ACC112 (cell line): ENCODE measurements at regions not wholly inside any gene's neighbourhood (a gene's known extent, or its start where the extent isn't known, plus 50 kb on each side); places are given as distances from the start of the nearest gene placed in this dataset.

Source experiments
- H2AFZ ChIP-seq: fragments of 200-600 bp; sonication (generic); one replicate; pipeline ENCODE4 v1.6.0; 2017; ENCODE audit warnings: antibody characterized with exemption, low read length; ENCODE audit not compliant: unreplicated experiment
- H3K27ac ChIP-seq: fragments of 200-600 bp; sonication (generic); 2 replicates; pipeline ENCODE4 v1.5.1; 2014; ENCODE audit warnings: low read depth, mild to moderate bottlenecking, antibody characterized with exemption, low read length, moderate library complexity
- H3K27me3 ChIP-seq: fragments of 200-600 bp; sonication (generic); 2 replicates; pipeline ENCODE4 v1.6.1; 2014; ENCODE audit warnings: mild to moderate bottlenecking, antibody characterized with exemption, low read length, moderate library complexity, mixed read lengths; ENCODE audit not compliant: insufficient read depth
- H3K36me3 ChIP-seq: fragments of 200-600 bp; sonication (generic); 2 replicates; pipeline ENCODE4 v1.6.1; 2016; ENCODE audit warnings: mild to moderate bottlenecking, antibody characterized with exemption, low read length, moderate library complexity, mixed read lengths; ENCODE audit not compliant: insufficient read depth
- H3K4me1 ChIP-seq: fragments of 200-600 bp; sonication (generic); one replicate; pipeline ENCODE4 v1.6.1; 2016; ENCODE audit warnings: low read length, mixed read lengths; ENCODE audit not compliant: insufficient read depth, unreplicated experiment, control insufficient read depth
- H3K4me3 ChIP-seq: fragments of 200-600 bp; sonication (generic); 2 replicates; pipeline ENCODE4 v1.5.1; 2014; ENCODE audit warnings: mild to moderate bottlenecking, low read depth, low read length
- H3K79me2 ChIP-seq: fragments of 200-600 bp; sonication (generic); one replicate; pipeline ENCODE4 v1.6.0; 2016; ENCODE audit warnings: low read length; ENCODE audit not compliant: control insufficient read depth, unreplicated experiment, insufficient read depth

DNA sequence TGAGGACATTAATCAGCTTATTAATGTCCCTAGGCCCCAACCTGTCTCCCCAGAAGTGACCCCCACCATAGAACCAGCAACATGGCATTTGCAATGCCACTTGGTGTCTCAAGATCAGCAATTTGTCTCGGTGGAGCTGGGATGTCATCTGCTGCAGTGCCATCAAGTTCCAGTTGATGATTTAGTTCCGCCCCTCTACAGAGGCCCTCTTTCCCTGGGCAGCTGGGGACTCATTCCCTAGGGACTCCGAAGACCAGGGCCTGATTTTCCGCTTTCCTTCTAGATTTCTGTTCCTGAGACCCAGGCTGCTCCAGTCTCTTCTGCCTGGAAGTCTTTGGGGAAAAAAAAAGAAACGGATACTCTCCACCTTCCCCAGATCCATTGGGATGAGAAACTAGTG, 122.5 kb upstream of the NANOS1 start:
- Histone ChIP-seq H3K79me2 (no peaks in the 10 kb centered on the region), H3K4me3 (no peak overlapping the region), H3K4me1 (peaks cover 16% of the 10 kb centered on the region), H3K27me3 (no peaks in the 10 kb centered on the region), H3K27ac (no peak overlapping the region), H3K36me3 (no peaks in the 10 kb centered on the region), H2AFZ (no peak overlapping the region)

DNA sequence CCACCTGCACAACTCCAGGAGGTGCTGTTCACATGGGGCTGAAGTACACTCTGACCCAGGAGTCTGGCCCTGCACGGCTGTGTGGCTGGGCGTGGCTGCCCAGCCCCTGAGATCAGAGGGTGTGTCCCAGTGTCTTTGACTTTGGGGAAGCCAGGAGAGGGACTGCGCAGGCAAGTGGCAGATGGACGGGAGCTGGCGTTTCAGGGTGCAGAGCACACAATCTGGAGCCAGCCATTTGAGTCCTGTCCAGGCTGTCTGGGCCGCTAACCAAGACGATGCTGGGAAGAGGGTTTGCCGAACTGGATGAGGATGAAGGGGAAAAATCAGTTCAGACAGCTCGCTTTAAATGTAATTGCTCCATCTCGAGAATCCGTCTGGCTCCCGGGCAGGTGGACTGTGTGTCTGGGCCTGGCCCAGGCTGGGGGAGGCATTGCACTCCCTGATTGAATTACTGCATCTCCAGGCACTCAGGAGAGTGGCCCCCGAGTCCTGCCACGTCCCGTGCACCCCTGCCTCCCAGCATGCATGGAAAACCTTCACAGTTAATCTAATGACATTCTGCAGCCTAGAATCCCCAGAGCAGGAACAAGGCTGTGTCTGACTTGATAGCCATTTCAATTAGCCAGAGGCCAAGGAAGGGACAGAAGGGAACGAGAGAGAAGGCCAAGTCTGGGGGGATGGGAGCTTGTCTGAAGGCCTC, 120.8 kb upstream of the NANOS1 start:
- H2AFZ ChIP-seq: no peak overlapping the region
- no peaks in the 10 kb centered on the region for H3K79me2 ChIP-seq
- H3K27ac ChIP-seq: no peak overlapping the region
- no peaks in the 10 kb centered on the region for H3K27me3 ChIP-seq
- H3K36me3 ChIP-seq: no peaks in the 10 kb centered on the region
- H3K4me3 ChIP-seq: no peak overlapping the region
- peaks cover 22% of the 10 kb centered on the region for H3K4me1 ChIP-seq

DNA sequence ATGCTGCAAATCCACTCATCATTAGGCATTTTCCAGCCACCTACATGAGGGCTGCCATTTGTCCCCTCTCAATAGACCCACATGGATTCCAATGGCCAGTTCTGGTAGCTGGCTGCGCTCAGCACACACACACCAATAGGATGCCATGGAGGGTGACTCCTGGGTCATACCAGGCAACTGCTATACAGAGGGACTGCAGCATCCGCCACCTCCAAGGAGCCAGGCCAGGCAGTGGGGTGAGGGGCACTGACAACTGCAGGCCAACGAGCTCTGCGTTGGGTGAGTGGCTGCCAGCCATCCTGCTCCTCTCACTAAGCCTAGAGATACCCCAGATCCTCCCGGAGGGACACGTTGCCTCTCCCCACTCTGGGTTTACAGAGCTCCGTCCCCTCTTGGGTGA, 118.8 kb upstream of the NANOS1 start:
- no peak overlapping the region for H2AFZ ChIP-seq
- no peaks in the 10 kb centered on the region for H3K36me3 ChIP-seq
- H3K4me1 ChIP-seq: peaks cover 22% of the 10 kb centered on the region
- H3K79me2 ChIP-seq: no peaks in the 10 kb centered on the region
- H3K27ac ChIP-seq: no peak overlapping the region
- no peak overlapping the region for H3K4me3 ChIP-seq
- no peaks in the 10 kb centered on the region for H3K27me3 ChIP-seq

DNA sequence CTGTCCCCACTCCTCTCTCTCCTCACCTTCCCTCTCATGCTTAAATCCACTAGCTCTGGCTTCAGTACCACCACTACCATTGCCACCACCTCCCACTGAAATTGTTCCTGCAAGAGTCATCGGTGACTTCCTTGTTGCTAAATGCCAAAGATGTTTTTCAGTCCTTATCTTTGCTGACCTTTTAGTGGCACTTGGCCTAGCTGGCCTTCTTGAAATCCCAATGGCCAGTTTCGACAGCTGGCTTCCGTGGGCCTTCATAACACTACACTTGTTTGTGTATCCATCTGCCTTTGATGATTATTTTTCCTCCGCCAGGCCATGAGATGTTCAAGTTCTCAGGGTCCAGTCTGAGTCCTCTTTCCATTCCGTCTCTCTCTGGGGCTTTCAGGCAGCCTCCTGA, 118.2 kb upstream of the NANOS1 start:
- H3K4me1 ChIP-seq: peaks cover 22% of the 10 kb centered on the region
- no peak overlapping the region for H3K4me3 ChIP-seq
- H3K27ac ChIP-seq: no peak overlapping the region
- H3K27me3 ChIP-seq: no peaks in the 10 kb centered on the region
- H2AFZ ChIP-seq: peak overlapping the region; percentile 9
- no peaks in the 10 kb centered on the region for H3K79me2 ChIP-seq
- H3K36me3 ChIP-seq: no peaks in the 10 kb centered on the region

DNA sequence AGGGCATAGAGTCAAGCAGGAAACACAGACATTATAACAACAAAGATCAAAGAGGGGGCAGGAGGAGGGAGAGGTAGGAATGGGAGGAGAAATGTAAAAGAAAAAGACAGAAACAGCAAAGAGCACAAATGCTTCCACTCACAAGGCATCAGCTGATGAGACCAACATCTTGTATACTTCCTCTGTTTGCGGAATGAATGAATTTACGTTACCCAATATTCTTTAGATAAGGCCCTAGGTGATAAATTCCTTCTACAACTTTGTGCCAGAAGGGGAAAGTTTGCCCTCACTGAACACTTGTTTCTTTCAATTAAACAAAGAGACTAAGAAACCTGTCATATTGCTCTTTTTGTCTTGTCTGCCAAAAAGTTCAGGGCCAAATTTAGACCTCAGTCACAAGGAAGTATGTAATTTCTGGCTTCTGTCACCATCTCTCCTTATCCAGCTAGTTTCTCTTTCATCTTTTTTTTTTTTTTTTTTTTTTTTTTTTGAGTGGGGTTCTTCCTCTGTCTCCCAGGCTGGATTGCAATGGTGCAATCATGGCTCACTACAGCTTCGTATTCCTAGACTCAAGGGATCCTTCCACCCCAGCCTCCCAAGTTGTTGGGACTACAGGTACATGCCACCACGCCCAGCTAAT, 116.4 kb upstream of the NANOS1 start:
- H3K79me2 ChIP-seq: no peaks in the 10 kb centered on the region
- H2AFZ ChIP-seq: no peak overlapping the region
- H3K36me3 ChIP-seq: no peaks in the 10 kb centered on the region
- no peak overlapping the region for H3K27ac ChIP-seq
- H3K27me3 ChIP-seq: no peaks in the 10 kb centered on the region
- no peak overlapping the region for H3K4me3 ChIP-seq
- H3K4me1 ChIP-seq: peaks cover 22% of the 10 kb centered on the region

DNA sequence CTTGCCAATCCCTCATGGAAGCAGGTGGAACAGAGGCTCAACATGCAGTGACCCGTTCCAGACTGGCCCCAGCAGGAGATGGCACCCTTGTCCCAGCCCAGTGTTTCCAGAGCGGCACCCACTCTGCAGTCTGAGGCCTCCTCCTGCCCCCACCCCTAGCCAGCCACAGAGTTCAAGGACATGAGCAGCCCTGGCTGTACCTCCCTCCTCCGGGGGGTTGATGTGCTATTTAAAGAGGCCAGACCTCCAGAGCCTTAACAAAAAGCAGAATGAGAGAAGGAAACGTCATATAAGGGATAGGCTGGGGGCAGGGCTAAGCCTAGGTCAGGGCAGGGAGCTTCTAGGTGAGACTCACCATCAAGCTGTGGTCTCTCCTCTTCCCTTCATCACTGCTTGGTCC, 115.7 kb upstream of the NANOS1 start:
- H3K79me2 ChIP-seq: no peaks in the 10 kb centered on the region
- H3K27ac ChIP-seq: no peak overlapping the region
- no peak overlapping the region for H3K4me3 ChIP-seq
- H3K27me3 ChIP-seq: no peaks in the 10 kb centered on the region
- H3K36me3 ChIP-seq: no peaks in the 10 kb centered on the region
- H2AFZ ChIP-seq: no peak overlapping the region
- H3K4me1 ChIP-seq: peaks cover 30% of the 10 kb centered on the region

DNA sequence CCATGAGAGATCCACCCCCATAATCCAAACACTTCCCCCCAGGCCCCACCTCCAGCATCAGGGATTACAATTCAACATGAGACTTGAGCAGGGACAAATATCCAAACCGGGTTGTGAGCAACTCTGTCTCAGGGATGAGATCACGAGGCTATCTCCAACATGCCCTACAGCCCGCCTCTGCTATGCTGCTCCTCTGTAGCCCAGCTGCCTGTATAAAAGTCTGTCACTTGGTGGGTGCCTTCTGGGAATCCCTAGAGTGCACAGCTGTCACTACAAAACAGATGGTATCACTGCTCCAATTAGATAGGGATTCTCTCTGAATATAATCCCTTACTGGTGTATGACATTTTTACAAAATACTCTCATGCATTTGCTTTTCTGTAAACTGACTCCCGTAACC, 114.9 kb upstream of the NANOS1 start:
- no peaks in the 10 kb centered on the region for H3K36me3 ChIP-seq
- H3K79me2 ChIP-seq: no peaks in the 10 kb centered on the region
- H3K27ac ChIP-seq: no peak overlapping the region
- no peak overlapping the region for H2AFZ ChIP-seq
- H3K27me3 ChIP-seq: no peaks in the 10 kb centered on the region
- H3K4me1 ChIP-seq: peaks cover 32% of the 10 kb centered on the region
- no peak overlapping the region for H3K4me3 ChIP-seq

DNA sequence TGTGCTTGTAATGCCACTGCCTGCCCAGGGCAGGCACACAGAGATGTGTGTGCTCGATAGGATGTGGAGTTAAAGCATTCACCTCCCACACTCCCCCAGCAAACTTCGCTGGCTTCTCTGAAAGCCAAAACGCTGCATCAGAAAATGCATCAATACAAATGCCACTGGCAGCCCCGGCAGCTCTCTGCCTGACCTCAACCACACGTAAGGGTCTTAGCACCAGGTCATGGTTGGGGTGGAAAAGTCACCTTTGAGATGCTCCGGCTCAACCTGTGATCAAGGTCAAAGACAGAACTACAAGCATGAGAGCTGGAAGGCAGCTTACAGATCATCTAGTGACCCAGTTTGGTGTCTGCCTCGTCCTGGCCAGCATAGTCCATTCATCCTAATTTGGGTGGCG, 114.4 kb upstream of the NANOS1 start:
- no peak overlapping the region for H3K4me3 ChIP-seq
- no peaks in the 10 kb centered on the region for H3K79me2 ChIP-seq
- H3K36me3 ChIP-seq: no peaks in the 10 kb centered on the region
- no peaks in the 10 kb centered on the region for H3K27me3 ChIP-seq
- no peak overlapping the region for H2AFZ ChIP-seq
- peaks cover 32% of the 10 kb centered on the region for H3K4me1 ChIP-seq
- no peak overlapping the region for H3K27ac ChIP-seq

DNA sequence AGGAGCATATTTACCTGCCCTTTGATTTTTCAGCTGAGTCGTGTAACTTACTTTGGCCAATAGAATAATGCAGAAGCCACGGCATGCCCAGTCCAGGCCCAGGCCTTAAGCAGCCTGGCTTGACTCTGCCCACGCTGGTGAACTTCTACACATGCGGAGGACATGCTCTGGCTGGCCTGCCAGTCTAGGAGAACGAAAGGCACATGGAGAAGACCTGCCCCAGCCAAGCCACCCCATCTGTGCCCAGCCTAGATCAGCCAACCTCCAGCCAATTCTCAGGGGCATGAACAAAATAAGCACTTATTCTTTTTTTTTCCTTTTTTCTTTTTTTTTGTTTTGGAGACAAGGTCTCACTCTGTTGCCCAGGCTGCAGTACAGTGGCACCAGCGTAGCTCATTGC, 112.7 kb upstream of the NANOS1 start:
- H3K36me3 ChIP-seq: no peaks in the 10 kb centered on the region
- H3K27me3 ChIP-seq: no peaks in the 10 kb centered on the region

DNA sequence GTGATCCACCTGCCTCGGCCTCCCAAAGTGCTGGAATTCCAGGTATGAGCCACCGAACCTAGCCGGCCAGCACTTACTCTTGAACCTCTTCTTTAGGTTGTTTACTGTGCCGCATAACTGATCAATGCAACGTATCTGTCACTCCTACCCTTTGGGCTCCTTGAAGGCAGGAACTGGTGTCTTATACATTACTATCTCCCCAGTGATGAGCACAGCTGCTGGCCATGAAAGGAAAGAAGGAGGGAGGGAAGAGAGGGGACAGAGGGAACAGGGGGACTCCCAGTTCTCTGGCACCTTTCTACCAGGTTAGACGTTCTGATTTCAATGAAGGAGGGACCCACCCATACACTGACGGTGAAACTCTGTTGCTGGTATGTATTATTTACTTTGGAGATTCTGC, 111.8 kb upstream of the NANOS1 start:
- no peak overlapping the region for H2AFZ ChIP-seq
- H3K27ac ChIP-seq: no peak overlapping the region
- H3K27me3 ChIP-seq: no peaks in the 10 kb centered on the region
- no peaks in the 10 kb centered on the region for H3K79me2 ChIP-seq
- H3K4me1 ChIP-seq: peaks cover 13% of the 10 kb centered on the region
- H3K4me3 ChIP-seq: no peak overlapping the region
- H3K36me3 ChIP-seq: no peaks in the 10 kb centered on the region

More for the DNA sequence above, 112.7 kb upstream of the NANOS1 start:
- H2AFZ ChIP-seq: no peak overlapping the region
- no peak overlapping the region for H3K27ac ChIP-seq
- H3K4me3 ChIP-seq: no peak overlapping the region
- no peaks in the 10 kb centered on the region for H3K79me2 ChIP-seq
- H3K4me1 ChIP-seq: peaks cover 19% of the 10 kb centered on the region

DNA sequence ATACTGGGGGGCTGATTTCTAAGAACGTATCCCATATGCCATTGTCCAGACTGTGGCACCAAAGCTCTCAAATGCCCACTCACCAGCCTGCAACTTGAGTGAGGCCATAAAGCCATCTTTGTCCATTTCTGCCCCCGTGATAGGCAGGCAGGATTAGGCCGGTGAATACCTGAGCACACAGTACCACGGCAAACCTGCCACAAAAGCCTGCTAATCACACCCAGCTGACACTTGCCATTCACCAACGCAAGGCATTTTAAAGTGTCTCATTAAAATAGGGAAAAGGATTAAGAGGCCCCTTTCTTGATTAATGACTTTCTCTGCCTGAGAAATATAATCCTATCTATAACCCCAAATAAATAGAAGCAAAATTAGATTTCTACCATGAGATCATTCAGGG, 111.4 kb upstream of the NANOS1 start:
- Histone ChIP-seq H3K27ac (no peak overlapping the region), H3K79me2 (no peaks in the 10 kb centered on the region), H2AFZ (no peak overlapping the region), H3K36me3 (no peaks in the 10 kb centered on the region), H3K4me3 (no peak overlapping the region), H3K27me3 (no peaks in the 10 kb centered on the region), H3K4me1 (peaks cover 10% of the 10 kb centered on the region)
